HCT116 (cell line): ENCODE measurements at regions not wholly inside any gene's neighbourhood (a gene's known extent, or its start where the extent isn't known, plus 50 kb on each side); places are given as distances from the start of the nearest gene placed in this dataset.

Experiments used
- ATAC-seq: fragments of 200-7000 bp; cut with Tn5 transposase; 2 replicates; pipeline ENCODE4 v1.9.1; 2020; ENCODE audit warnings: mild to moderate bottlenecking, moderate library complexity
- BruUV-seq: library from RNA; stranded (reverse); fragments of 400-500 nt; replicated peaks from 2 replicates; lab custom pipeline; 2021; lab: Mats Ljungman, UMichigan
- CTCF ChIA-PET: fragments of 300-600 bp; sonication (Branson Sonifier 250); formaldehyde crosslinking; loops from one replicate; lab custom pipeline; 2021; ENCODE audit warnings: antibody characterized with exemption; lab: Charles Lee
- POLR2A ChIA-PET: fragments of 300-600, 350-600 bp; sonication (Branson Sonifier 250); formaldehyde crosslinking; loops from one replicate; lab custom pipeline; 2021; ENCODE audit warnings: antibody characterized with exemption; lab: Charles Lee
- RAD21 ChIA-PET, 2 experiments: fragments of 300-600 bp; sonication (Branson Sonifier 250); formaldehyde crosslinking; loops; one replicate each; lab custom pipeline; 2023; ENCODE audit warnings: low total read pairs in 2 of 2; ENCODE audit not compliant: uncharacterized antibody in 2 of 2, unreplicated experiment in 2 of 2, low non-redundant PET in 1 of 2; lab: Charles Lee
- DNase-seq: peaks from one replicate; pipeline ENCODE4 v3.0.0-alpha.2; 2010; ENCODE audit warnings: low read depth, low spot score
- H2AFZ ChIP-seq: fragments of 200-600 bp; shearing (Covaris generic), sonication (generic); 2 replicates; pipeline ENCODE4 v1.6.1; 2017; ENCODE audit warnings: low read depth, mixed run types, mixed read lengths, antibody characterized with exemption, low read length; ENCODE audit not compliant: poor library complexity, severe bottlenecking
- H3K27ac ChIP-seq: 2 replicates; pipeline ENCODE4 v1.5.1; 2012; ENCODE audit warnings: low read depth, low read length
- H3K27me3 ChIP-seq: fragments of 200-600 bp; sonication (generic); 2 replicates; pipeline ENCODE4 v1.6.1; 2016; ENCODE audit warnings: mixed run types, low read length, mixed read lengths; ENCODE audit not compliant: insufficient read depth
- H3K36me3 ChIP-seq, 2 experiments: fragments of 200-500 bp in 1 of 2; fragments of 200-600 bp in 1 of 2; sonication (Bioruptor generic) in 1 of 2; sonication (generic) in 1 of 2; 2 replicates each; pipeline versions ENCODE4 v1.5.1 to v1.6.1; 2014 to 2016; ENCODE audit warnings: low read length in 2 of 2, inconsistent platforms in 1 of 2, mixed read lengths in 1 of 2, mixed run types in 1 of 2; ENCODE audit not compliant: insufficient read depth in 2 of 2, control insufficient read depth in 1 of 2
- H3K4me1 ChIP-seq, 2 experiments: fragments of 200-600 bp in 1 of 2; sonication (generic) in 1 of 2; 2 replicates each; pipeline versions ENCODE4 v1.5.1 to v1.6.1; 2012 to 2017; ENCODE audit warnings: low read length in 2 of 2, inconsistent platforms in 1 of 2, mild to moderate bottlenecking in 1 of 2, mixed read lengths in 1 of 2, mixed run types in 1 of 2, moderate library complexity in 1 of 2; ENCODE audit not compliant: insufficient read depth in 2 of 2, control insufficient read depth in 1 of 2
- H3K4me2 ChIP-seq: fragments of 200-600 bp; sonication (generic); 2 replicates; pipeline ENCODE4 v1.6.1; 2017; ENCODE audit warnings: mixed run types, low read length, mixed read lengths
- H3K4me3 ChIP-seq, 2 experiments: fragments of 200-600 bp in 1 of 2; sonication (generic) in 1 of 2; replicated peaks in 1 of 2; 2 replicates each; pipeline ENCODE4 v1.5.1; 2011 to 2016; ENCODE audit warnings: low read length in 2 of 2, control low read depth in 1 of 2, low read depth in 1 of 2, mild to moderate bottlenecking in 1 of 2, mixed read lengths in 1 of 2, mixed run types in 1 of 2
- H3K79me2 ChIP-seq: fragments of 200-600 bp; sonication (generic); 2 replicates; pipeline ENCODE4 v1.6.1; 2017; ENCODE audit warnings: mild to moderate bottlenecking, mixed run types, low read length, moderate library complexity, mixed read lengths; ENCODE audit not compliant: insufficient read depth
- H3K9ac ChIP-seq: fragments of 200-600 bp; sonication (generic); 2 replicates; pipeline ENCODE4 v1.6.1; 2016; ENCODE audit warnings: low read length, mixed read lengths
- H3K9me2 ChIP-seq: fragments of 200-600 bp; sonication (generic), shearing (Covaris generic); 2 replicates; pipeline ENCODE4 v1.6.1; 2017; ENCODE audit warnings: mixed run types, mild to moderate bottlenecking, moderate library complexity; ENCODE audit not compliant: insufficient read depth
- H3K9me3 ChIP-seq, 2 experiments: fragments of 200-500 bp in 1 of 2; fragments of 200-600 bp in 1 of 2; sonication (Bioruptor generic) in 1 of 2; sonication (generic) in 1 of 2; 2 replicates each; pipeline ENCODE4 v1.6.1; 2014 to 2017; ENCODE audit warnings: low read length in 2 of 2, mixed read lengths in 2 of 2, inconsistent platforms in 1 of 2, low read depth in 1 of 2, mild to moderate bottlenecking in 1 of 2, mixed run types in 1 of 2, moderate library complexity in 1 of 2; ENCODE audit not compliant: control insufficient read depth in 1 of 2, insufficient read depth in 1 of 2
- H4K20me1 ChIP-seq: fragments of 200-600 bp; sonication (generic), shearing (Covaris generic); 2 replicates; pipeline ENCODE4 v1.6.1; 2017; ENCODE audit warnings: mixed run types, mild to moderate bottlenecking, moderate library complexity; ENCODE audit not compliant: insufficient read depth
- CBX3 ChIP-seq: IDR thresholded peaks from 2 replicates; pipeline ENCODE4 v1.6.1; 2012; ENCODE audit warnings: low read depth
- CTCF ChIP-seq, 3 experiments: fragments of 200-600 bp in 1 of 3; sonication (generic) in 1 of 3; IDR thresholded peaks in 2 of 3; conservative IDR thresholded peaks in 1 of 3; 2 replicates each; pipeline ENCODE4 v1.5.1; 2012 to 2017; ENCODE audit warnings: low read depth in 2 of 3, low read length in 2 of 3, antibody characterized with exemption in 1 of 3, borderline replicate concordance in 1 of 3, control low read depth in 1 of 3, mild to moderate bottlenecking in 1 of 3, mixed read lengths in 1 of 3, mixed run types in 1 of 3, moderate library complexity in 1 of 3; ENCODE audit not compliant: insufficient read depth in 1 of 3
- EGR1 ChIP-seq: IDR thresholded peaks from 2 replicates; pipeline ENCODE4 v1.6.1; 2012; ENCODE audit warnings: low read depth
- ELF1 ChIP-seq: IDR thresholded peaks from 2 replicates; pipeline ENCODE4 v1.6.1; 2012; ENCODE audit warnings: low read depth, borderline replicate concordance
- EZH2phosphoT487 ChIP-seq: fragments of 200-600 bp; IDR thresholded peaks from 2 replicates; pipeline ENCODE4 v1.6.1; 2018; ENCODE audit warnings: antibody characterized with exemption, borderline replicate concordance
- FOSL1 ChIP-seq: IDR thresholded peaks from 2 replicates; pipeline ENCODE4 v1.6.1; 2012; ENCODE audit warnings: low read depth
- SP1 ChIP-seq: IDR thresholded peaks from 2 replicates; pipeline ENCODE4 v1.6.1; 2012; ENCODE audit warnings: low read depth
- SRF ChIP-seq: IDR thresholded peaks from 2 replicates; pipeline ENCODE4 v1.6.1; 2012; ENCODE audit warnings: low read depth
- YY1 ChIP-seq: IDR thresholded peaks from 2 replicates; pipeline ENCODE4 v1.6.1; 2011; ENCODE audit warnings: low read length, low read depth, moderate library complexity, mild to moderate bottlenecking; ENCODE audit not compliant: insufficient replicate concordance; ENCODE audit errors: extremely low read depth
- intact Hi-C: fragments of 100-400 bp; cut with micrococcal nuclease; formaldehyde crosslinking; loops from 2 replicates; pipeline ENCODE4 v1.10.0; 2022

GRCh38 chr20:3296261-3297078 is 57.5 kb upstream of the SLC4A11 start:
- H3K4me3 ChIP-seq = no peak overlapping the region
- POLR2A ChIA-PET = no interaction called here
- TF ChIP-seq EGR1 (no peak), YY1 (no peak), SRF (no peak), CBX3 (no peak), FOSL1 (no peak), CTCF (IDR thresholded peaks at IDR 0.05 in 2 of 3, conservative IDR thresholded peaks at IDR 0.05 in 1 of 3; ENCODE audit: borderline replicate concordance in 1 of 3, insufficient read depth in 1 of 3, low read depth in 2 of 3, low read length in 2 of 3) (no peak), EZH2phosphoT487 (no peak), SP1 (no peak), ELF1 (no peak)

More at GRCh38 chr20:3296261-3297078, 57.5 kb upstream of the SLC4A11 start:
- Histone ChIP-seq H3K4me2 (no peak overlapping the region), H3K27me3 (no peaks in the 10 kb centered on the region), H3K36me3 (no peaks in the 10 kb centered on the region), H3K9ac (no peak overlapping the region), H4K20me1 (no peaks in the 10 kb centered on the region), H2AFZ (no peak overlapping the region), H3K9me3 (no peaks in the 10 kb centered on the region), H3K4me1 (no peaks in the 10 kb centered on the region), H3K9me2 (no peaks in the 10 kb centered on the region), H3K27ac (no peak overlapping the region), H3K79me2 (no peaks in the 10 kb centered on the region)
- ATAC-seq = no peak
- BruUV-seq = no TSS peak
- ChIA-PET RAD21 (no interaction called here), CTCF (no interaction called here)
- intact Hi-C loops = no loop called here
- no peak for DNase-seq
